ENCODE measurements at regions not wholly inside any gene's neighbourhood (a gene's known extent, or its start where the extent isn't known, plus 50 kb on each side); places are given as distances from the start of the nearest gene placed in this dataset.

DNA sequence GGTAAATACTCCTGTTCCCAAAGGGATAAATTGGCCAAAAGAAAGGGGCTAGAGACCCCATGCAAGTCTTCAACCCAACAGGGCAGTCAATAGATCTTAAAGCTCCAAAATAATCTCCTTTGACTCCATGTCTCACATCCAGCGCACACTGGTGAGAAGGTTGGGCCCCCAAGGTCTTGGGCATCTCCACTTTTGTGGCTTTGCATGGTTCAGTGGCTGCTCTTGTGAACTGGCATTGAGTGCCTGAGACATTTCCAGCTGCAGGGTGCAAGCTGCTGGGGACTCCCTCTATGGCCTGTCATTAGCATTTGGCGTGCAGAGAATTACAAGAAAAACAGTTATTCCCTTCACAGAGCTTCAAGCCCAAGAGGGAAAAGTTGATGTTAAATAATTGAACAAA lies 224.7 kb downstream of the MTRR start:
- 88% methylated on average over 2 of the region's 2 CpGs for WGBS
- DNase-seq (ENCODE audit: low spot score) = no peak
- no peak overlapping the region for H3K4me3 ChIP-seq
- no peaks in the 10 kb centered on the region for H3K27me3 ChIP-seq (replicated peaks; ENCODE audit: insufficient read depth)
- H3K4me1 ChIP-seq (replicated peaks) = no peaks in the 10 kb centered on the region
- no peak overlapping the region for H3K27ac ChIP-seq
- no peaks in the 10 kb centered on the region for H3K9me3 ChIP-seq
- TF ChIP-seq POLR2AphosphoS5 (IDR thresholded peaks at IDR 0.05) = no peak
- no peak for TF ChIP-seq POLR2A (IDR thresholded peaks at IDR 0.05)
- TF ChIP-seq, protein P1, sequence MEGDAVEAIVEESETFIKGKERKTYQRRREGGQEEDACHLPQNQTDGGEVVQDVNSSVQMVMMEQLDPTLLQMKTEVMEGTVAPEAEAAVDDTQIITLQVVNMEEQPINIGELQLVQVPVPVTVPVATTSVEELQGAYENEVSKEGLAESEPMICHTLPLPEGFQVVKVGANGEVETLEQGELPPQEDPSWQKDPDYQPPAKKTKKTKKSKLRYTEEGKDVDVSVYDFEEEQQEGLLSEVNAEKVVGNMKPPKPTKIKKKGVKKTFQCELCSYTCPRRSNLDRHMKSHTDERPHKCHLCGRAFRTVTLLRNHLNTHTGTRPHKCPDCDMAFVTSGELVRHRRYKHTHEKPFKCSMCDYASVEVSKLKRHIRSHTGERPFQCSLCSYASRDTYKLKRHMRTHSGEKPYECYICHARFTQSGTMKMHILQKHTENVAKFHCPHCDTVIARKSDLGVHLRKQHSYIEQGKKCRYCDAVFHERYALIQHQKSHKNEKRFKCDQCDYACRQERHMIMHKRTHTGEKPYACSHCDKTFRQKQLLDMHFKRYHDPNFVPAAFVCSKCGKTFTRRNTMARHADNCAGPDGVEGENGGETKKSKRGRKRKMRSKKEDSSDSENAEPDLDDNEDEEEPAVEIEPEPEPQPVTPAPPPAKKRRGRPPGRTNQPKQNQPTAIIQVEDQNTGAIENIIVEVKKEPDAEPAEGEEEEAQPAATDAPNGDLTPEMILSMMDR (IDR thresholded peaks at IDR 0.05) = no peak
- no peaks in the 10 kb centered on the region for H3K36me3 ChIP-seq
- intact Hi-C loops (cut with DNase I) = no loop called here

DNA sequence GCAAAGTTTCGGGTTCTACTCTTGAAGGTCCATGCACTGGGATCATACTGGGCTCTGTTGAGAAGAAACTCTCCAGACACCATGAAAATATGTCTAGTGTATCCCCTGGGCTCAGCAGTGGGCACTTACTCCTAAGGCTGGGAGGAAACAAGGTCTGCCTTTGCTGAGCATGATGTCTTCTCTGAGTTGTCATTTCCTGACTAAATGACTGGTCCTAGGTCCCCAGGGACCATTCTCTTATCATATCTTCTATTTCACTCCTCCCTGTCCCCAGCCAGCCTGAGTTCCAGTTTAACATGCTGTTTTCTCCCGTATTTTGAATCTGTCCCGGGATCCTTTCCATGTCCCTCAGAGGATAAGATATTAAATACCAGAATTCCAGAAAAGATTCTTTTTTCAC lies 225.4 kb downstream of the MTRR start:
- intact Hi-C loops (cut with DNase I) = no loop called here
- Histone ChIP-seq H3K4me1 (replicated peaks) (no peaks in the 10 kb centered on the region), H3K4me3 (no peak overlapping the region), H3K27ac (no peak overlapping the region), H3K36me3 (no peaks in the 10 kb centered on the region), H3K9me3 (no peaks in the 10 kb centered on the region), H3K27me3 (replicated peaks; ENCODE audit: insufficient read depth) (no peaks in the 10 kb centered on the region)
- no peak for TF ChIP-seq POLR2AphosphoS5 (IDR thresholded peaks at IDR 0.05)
- TF ChIP-seq, protein P1 (IDR thresholded peaks at IDR 0.05) = no peak
- TF ChIP-seq POLR2A (IDR thresholded peaks at IDR 0.05) = no peak
- WGBS = 91% methylated on average over 3 of the region's 3 CpGs
- DNase-seq (ENCODE audit: low spot score) = no peak

DNA sequence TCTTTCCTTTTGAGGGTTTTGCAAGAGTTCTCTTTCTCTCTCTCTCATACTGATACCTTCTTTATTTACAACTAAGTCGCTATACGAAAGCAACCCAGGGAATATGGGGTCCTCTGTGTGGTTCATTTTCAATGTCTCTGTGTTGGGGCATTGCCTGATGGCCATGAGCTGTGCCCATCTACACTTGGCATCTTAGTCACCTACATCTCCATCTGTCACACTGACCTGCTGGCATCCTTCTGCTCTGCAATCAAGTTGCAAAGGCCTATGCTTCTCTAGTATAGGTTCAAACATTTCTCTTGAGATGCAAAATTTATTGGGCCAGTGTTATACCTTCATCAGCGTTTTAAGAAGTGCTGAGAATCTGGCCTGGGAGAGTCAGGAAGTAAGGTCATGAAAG lies 228.2 kb downstream of the MTRR start:
- Histone ChIP-seq H3K27me3 (replicated peaks; ENCODE audit: insufficient read depth) (no peaks in the 10 kb centered on the region), H3K36me3 (no peaks in the 10 kb centered on the region), H3K9me3 (no peaks in the 10 kb centered on the region), H3K4me3 (no peak overlapping the region), H3K4me1 (replicated peaks) (no peaks in the 10 kb centered on the region), H3K27ac (no peak overlapping the region)
- WGBS = 84% methylated on average over 3 of the region's 3 CpGs
- no peak for DNase-seq (ENCODE audit: low spot score)
- TF ChIP-seq POLR2A (IDR thresholded peaks at IDR 0.05) (no peak), POLR2AphosphoS5 (IDR thresholded peaks at IDR 0.05) (no peak)
- TF ChIP-seq, protein P1 (IDR thresholded peaks at IDR 0.05) = no peak
- intact Hi-C loops (cut with DNase I) = no loop called here

DNA sequence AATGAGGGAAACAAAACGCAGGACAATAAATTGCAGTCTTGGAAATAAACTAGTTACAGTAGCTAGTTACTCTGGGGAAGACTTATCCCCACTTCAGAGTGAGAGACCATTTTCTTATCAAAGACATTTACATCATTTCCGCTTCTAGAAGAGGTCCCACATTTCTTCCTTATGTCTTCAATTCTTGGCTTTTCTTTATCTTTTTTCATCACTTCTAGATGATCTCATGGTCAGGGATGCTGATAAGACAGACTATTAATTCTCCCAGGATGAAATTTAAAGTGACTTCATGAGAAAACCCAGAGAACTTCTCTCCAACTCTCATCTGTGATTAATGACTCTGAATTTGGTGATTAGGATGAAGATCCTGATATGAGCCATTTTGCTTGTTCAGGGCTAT lies 229.1 kb downstream of the MTRR start:
- H3K36me3 ChIP-seq = no peaks in the 10 kb centered on the region
- WGBS = 80% methylated on average over 2 of the region's 2 CpGs
- intact Hi-C loops (cut with DNase I) = no loop called here

DNA sequence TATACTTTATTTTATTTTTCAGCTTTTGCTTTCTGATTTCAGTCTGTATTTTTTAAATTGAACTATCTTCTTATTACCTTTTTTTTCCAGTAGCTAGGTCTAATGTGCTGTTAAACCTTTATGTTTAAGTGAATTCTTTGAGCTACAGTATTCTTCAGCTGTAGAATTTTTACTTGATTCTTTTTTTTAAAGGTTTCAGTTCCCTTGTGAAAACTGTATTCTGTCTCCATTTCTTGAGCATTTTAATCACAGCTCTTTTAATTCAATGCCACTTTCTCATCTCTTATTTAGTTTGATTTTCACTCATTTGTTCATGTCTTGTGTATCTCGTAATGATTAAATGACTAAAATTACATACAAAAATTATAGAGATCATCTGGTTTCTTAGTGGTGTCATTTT lies 233.8 kb downstream of the MTRR start:
- Histone ChIP-seq H3K4me1 (replicated peaks) (no peaks in the 10 kb centered on the region), H3K27ac (no peak overlapping the region), H3K27me3 (replicated peaks; ENCODE audit: insufficient read depth) (no peaks in the 10 kb centered on the region), H3K9me3 (no peaks in the 10 kb centered on the region), H3K4me3 (no peak overlapping the region), H3K36me3 (no peaks in the 10 kb centered on the region)
- no peak for DNase-seq (ENCODE audit: low spot score)
- WGBS = 82% methylated on average over 1 of the region's 1 CpG
- TF ChIP-seq POLR2A (IDR thresholded peaks at IDR 0.05) (no peak), POLR2AphosphoS5 (IDR thresholded peaks at IDR 0.05) (no peak)
- TF ChIP-seq, protein P1 (IDR thresholded peaks at IDR 0.05) = no peak
- intact Hi-C loops (cut with DNase I) = no loop called here

More for the DNA sequence above, 229.1 kb downstream of the MTRR start:
- TF ChIP-seq, protein P1 (IDR thresholded peaks at IDR 0.05) = no peak
- TF ChIP-seq POLR2AphosphoS5 (IDR thresholded peaks at IDR 0.05) = no peak
- no peak for TF ChIP-seq POLR2A (IDR thresholded peaks at IDR 0.05)
- no peak for DNase-seq (ENCODE audit: low spot score)
- Histone ChIP-seq H3K27me3 (replicated peaks; ENCODE audit: insufficient read depth) (no peaks in the 10 kb centered on the region), H3K9me3 (no peaks in the 10 kb centered on the region), H3K27ac (no peak overlapping the region), H3K4me3 (no peak overlapping the region), H3K4me1 (replicated peaks) (no peaks in the 10 kb centered on the region)
